ENCODE measurements at regions not wholly inside any gene's neighbourhood (a gene's known extent, or its start where the extent isn't known, plus 50 kb on each side); places are given as distances from the start of the nearest gene placed in this dataset.
A peak's percentile ranks its signal among the peaks of the same experiment; 100 is the strongest.

- Histone ChIP-seq H3K4me1 (peaks cover 0 to 15% (median 0%) of the 10 kb centered on the region in 4 donors), H3K9me3 (no peaks in the 10 kb centered on the region), H3K36me3 (no peaks in the 10 kb centered on the region), H3K27ac (no peak overlapping the region), H3K27me3 (no peaks in the 10 kb centered on the region), H3K4me3 (no peak overlapping the region)
- intact Hi-C loops (cut with DNase I; ENCODE audit: low total_unique reads), result no loop called here
- DNase-seq, result peak in 1 of 2 donors; percentile 44
- TF ChIP-seq EP300 (IDR thresholded peaks at IDR 0.05) (no peak), CTCF (IDR thresholded peaks at IDR 0.05) (no peak), POLR2AphosphoS5 (IDR thresholded peaks at IDR 0.05) (no peak), POLR2A (IDR thresholded peaks at IDR 0.05) (no peak)
- WGBS, 5 donors, result 23 to 52% (median 45%) methylated on average over 2 of the region's 2 CpGs
These were observed 709.0 kb downstream of the EPM2A start for GRCh38 chr6:145026267-145026679.

- peak in 1 of 2 donors; percentile 52 for DNase-seq
- Histone ChIP-seq H3K9me3 (no peaks in the 10 kb centered on the region), H3K4me3 (no peak overlapping the region), H3K27me3 (no peaks in the 10 kb centered on the region), H3K36me3 (no peaks in the 10 kb centered on the region), H3K4me1 (peaks cover 0 to 15% (median 0%) of the 10 kb centered on the region in 4 donors), H3K27ac (no peak overlapping the region)
- intact Hi-C loops (cut with DNase I; ENCODE audit: low total_unique reads), result no loop called here
- TF ChIP-seq POLR2AphosphoS5 (IDR thresholded peaks at IDR 0.05) (no peak), CTCF (IDR thresholded peaks at IDR 0.05) (peak in 5 of 7 experiments; percentile 11 to 40 (median 17))
- 36 to 46% (median 42%) methylated on average over 4 of the region's 4 CpGs for WGBS, 5 donors
These were observed 707.0 kb downstream of the EPM2A start for GRCh38 chr6:145028144-145028818.

GRCh38 chr6:145031001-145031400 lies 704.3 kb downstream of the EPM2A start:
- no peak for TF ChIP-seq EP300 (IDR thresholded peaks at IDR 0.05)
- no peak for TF ChIP-seq POLR2A (IDR thresholded peaks at IDR 0.05)
- no peak for TF ChIP-seq POLR2AphosphoS5 (IDR thresholded peaks at IDR 0.05)
- TF ChIP-seq CTCF (IDR thresholded peaks at IDR 0.05), result no peak
- no peak overlapping the region for H3K4me3 ChIP-seq
- H3K27ac ChIP-seq, result no peak overlapping the region
- intact Hi-C loops (cut with DNase I; ENCODE audit: low total_unique reads), result no loop called here
- no peaks in the 10 kb centered on the region for H3K27me3 ChIP-seq
- WGBS, 5 donors, result 78 to 83% (median 81%) methylated on average over 2 of the region's 2 CpGs
- no peak for DNase-seq
- H3K4me1 ChIP-seq, result peaks cover 0 to 8% (median 0%) of the 10 kb centered on the region in 4 donors
- no peaks in the 10 kb centered on the region for H3K36me3 ChIP-seq
- no peaks in the 10 kb centered on the region for H3K9me3 ChIP-seq

- intact Hi-C loops (cut with DNase I; ENCODE audit: low total_unique reads), result no loop called here
These were observed 703.4 kb downstream of the EPM2A start for GRCh38 chr6:145031962-145032361.

More at GRCh38 chr6:145031962-145032361, 703.4 kb downstream of the EPM2A start:
- no peaks in the 10 kb centered on the region for H3K27me3 ChIP-seq
- 73 to 88% (median 79%) methylated on average over 4 of the region's 4 CpGs for WGBS, 5 donors
- H3K36me3 ChIP-seq, result no peaks in the 10 kb centered on the region
- H3K9me3 ChIP-seq, result no peaks in the 10 kb centered on the region
- no peak for DNase-seq
- H3K27ac ChIP-seq, result no peak overlapping the region
- H3K4me3 ChIP-seq, result no peak overlapping the region
- no peak for TF ChIP-seq EP300 (IDR thresholded peaks at IDR 0.05)
- TF ChIP-seq POLR2A (IDR thresholded peaks at IDR 0.05), result no peak
- TF ChIP-seq POLR2AphosphoS5 (IDR thresholded peaks at IDR 0.05), result no peak
- TF ChIP-seq CTCF (IDR thresholded peaks at IDR 0.05), result no peak
- H3K4me1 ChIP-seq, result no peaks in the 10 kb centered on the region
